Liver (tissue), 8 donors: ENCODE measurements at regions not wholly inside any gene's neighbourhood (a gene's known extent, or its start where the extent isn't known, plus 50 kb on each side); places are given as distances from the start of the nearest gene placed in this dataset.

ENCODE experiments used
- DNase-seq: peaks from one replicate; pipeline ENCODE4 v3.0.0-alpha.2; 2017; ENCODE audit warnings: low spot score
- H3K27ac ChIP-seq, 2 donors: one replicate each; pipeline ENCODE4 v1.7.0; 2013; ENCODE audit warnings: inconsistent platforms in 2 of 2, low read length in 2 of 2, control low read depth in 1 of 2, low read depth in 1 of 2, mild to moderate bottlenecking in 1 of 2
- H3K27me3 ChIP-seq, 4 donors: one replicate each; pipeline versions ENCODE4 v1.6.1 to v1.7.0; 2013; ENCODE audit warnings: low read length in 3 of 4, inconsistent platforms in 1 of 4, mild to moderate bottlenecking in 1 of 4, moderate library complexity in 1 of 4; ENCODE audit not compliant: control insufficient read depth in 4 of 4, insufficient read depth in 4 of 4
- H3K36me3 ChIP-seq, 4 donors: one replicate each; pipeline versions ENCODE4 v1.6.1 to v1.7.0; 2013; ENCODE audit warnings: low read length in 3 of 4, mild to moderate bottlenecking in 3 of 4, low read depth in 1 of 4, moderate library complexity in 1 of 4; ENCODE audit not compliant: control insufficient read depth in 4 of 4, insufficient read depth in 3 of 4
- H3K4me1 ChIP-seq, 4 donors: one replicate each; pipeline versions ENCODE4 v1.6.1 to v1.7.0; 2013; ENCODE audit warnings: low read length in 3 of 4, mild to moderate bottlenecking in 3 of 4, moderate library complexity in 1 of 4; ENCODE audit not compliant: control insufficient read depth in 4 of 4, insufficient read depth in 4 of 4
- H3K4me3 ChIP-seq, 3 donors: one replicate each; pipeline versions ENCODE4 v1.6.1 to v1.7.0; 2013; ENCODE audit warnings: low read length in 3 of 3, control low read depth in 1 of 3, low read depth in 1 of 3, mild to moderate bottlenecking in 1 of 3
- H3K9ac ChIP-seq, 2 donors: one replicate each; pipeline ENCODE4 v1.7.0; 2013; ENCODE audit warnings: low read length in 2 of 2, mild to moderate bottlenecking in 2 of 2, moderate library complexity in 2 of 2, control low read depth in 1 of 2, low read depth in 1 of 2
- H3K9me3 ChIP-seq, 4 donors: one replicate each; pipeline versions ENCODE4 v1.6.1 to v1.7.0; 2013; ENCODE audit warnings: low read length in 3 of 4; ENCODE audit not compliant: control insufficient read depth in 4 of 4
- ATF3 ChIP-seq: IDR thresholded peaks from 2 replicates; pipeline ENCODE4 v1.6.1; 2016; ENCODE audit warnings: antibody characterized with exemption
- CTCF ChIP-seq: fragments of 150-350 bp; IDR thresholded peaks from 2 replicates; pipeline ENCODE4 v1.5.1; 2017; ENCODE audit warnings: improper control_type of control experiment, low read depth, low read length; ENCODE audit not compliant: missing input control
- EGR1 ChIP-seq, 2 donors: IDR thresholded peaks; 2 replicates each; pipeline ENCODE4 v1.6.1; 2016 to 2018; ENCODE audit warnings: antibody characterized with exemption in 2 of 2, low read depth in 2 of 2
- FOXA2 ChIP-seq: IDR thresholded peaks from 2 replicates; pipeline ENCODE4 v1.6.1; 2016; ENCODE audit warnings: antibody characterized with exemption
- HNF4A ChIP-seq, 2 donors: conservative IDR thresholded peaks; 2 replicates each; pipeline ENCODE4 v1.6.1; 2016; ENCODE audit warnings: antibody characterized with exemption in 2 of 2, mild to moderate bottlenecking in 2 of 2
- HNF4G ChIP-seq: IDR thresholded peaks from 2 replicates; pipeline ENCODE4 v1.6.1; 2016; ENCODE audit warnings: antibody characterized with exemption
- JUND ChIP-seq, 2 donors: IDR thresholded peaks; 2 replicates each; pipeline ENCODE4 v1.6.1; 2016; ENCODE audit warnings: antibody characterized with exemption in 2 of 2
- NR2F2 ChIP-seq: IDR thresholded peaks from 2 replicates; pipeline ENCODE4 v1.6.1; 2016; ENCODE audit warnings: antibody characterized with exemption
- RAD21 ChIP-seq, 2 donors: IDR thresholded peaks; 2 replicates each; pipeline ENCODE4 v1.6.1; 2016; ENCODE audit warnings: antibody characterized with exemption in 2 of 2, mild to moderate bottlenecking in 2 of 2
- REST ChIP-seq: IDR thresholded peaks from 2 replicates; pipeline ENCODE4 v1.6.1; 2016; ENCODE audit warnings: antibody characterized with exemption, mild to moderate bottlenecking
- RXRA ChIP-seq, 2 donors: IDR thresholded peaks; 2 replicates each; pipeline ENCODE4 v1.6.1; 2017 to 2018; ENCODE audit warnings: antibody characterized with exemption in 2 of 2, mild to moderate bottlenecking in 1 of 2
- SP1 ChIP-seq: IDR thresholded peaks from 2 replicates; pipeline ENCODE4 v1.6.1; 2018; ENCODE audit warnings: antibody characterized with exemption, mild to moderate bottlenecking
- TAF1 ChIP-seq: conservative IDR thresholded peaks from 2 replicates; pipeline ENCODE4 v1.6.1; 2016; ENCODE audit warnings: antibody characterized with exemption, mild to moderate bottlenecking
- YY1 ChIP-seq: IDR thresholded peaks from 2 replicates; pipeline ENCODE4 v1.6.1; 2016; ENCODE audit warnings: antibody characterized with exemption, mild to moderate bottlenecking
- WGBS: extraction: QIAGEN DNeasy Blood & Tissue Kit; methylation state at CpG from one replicate; pipeline ENCODE4 v1.1.7; 2013; 5-methylcytosine and 5-hydroxymethylcytosine counted together
- donor health status: healthy.
- donor health status: healthy.
- donor health status: healthy.
- donor health status: healthy.
- donor health status: healthy.

- DNase-seq: no peak
- H3K9ac ChIP-seq: no peak overlapping the region
- no peak overlapping the region for H3K4me3 ChIP-seq
- 44% methylated on average over 7 of the region's 7 CpGs for WGBS
- peaks cover under 1 to 13% (median 3%) of the 10 kb centered on the region in 4 donors for H3K4me1 ChIP-seq
- H3K27me3 ChIP-seq: peaks cover 0 to 7% (median 0%) of the 10 kb centered on the region in 4 donors
- no peaks in the 10 kb centered on the region for H3K36me3 ChIP-seq
- no peak overlapping the region for H3K27ac ChIP-seq
- TF ChIP-seq ATF3: no peak
- no peak for TF ChIP-seq YY1
- no peak for TF ChIP-seq EGR1 (IDR thresholded peaks at IDR 0.05; ENCODE audit: low read depth in 2 of 2)
- no peak for TF ChIP-seq SP1
- TF ChIP-seq NR2F2: no peak
- no peak for TF ChIP-seq CTCF
- TF ChIP-seq JUND (IDR thresholded peaks at IDR 0.05): no peak
- H3K9me3 ChIP-seq: no peaks in the 10 kb centered on the region
Observed at GRCh38 chr7:25889765-25890164, 262.2 kb upstream of the NFE2L3 start.

GRCh38 chr7:25891591-25891990, 260.4 kb upstream of the NFE2L3 start:
- peaks cover 0 to 7% (median 0%) of the 10 kb centered on the region in 4 donors for H3K27me3 ChIP-seq
- 76% methylated on average over 4 of the region's 4 CpGs for whole genome bisulfite sequencing
- no peaks in the 10 kb centered on the region for H3K9me3 ChIP-seq
- no peaks in the 10 kb centered on the region for H3K36me3 ChIP-seq
- TF ChIP-seq HNF4G (no peak), YY1 (no peak), ATF3 (no peak), RXRA (IDR thresholded peaks at IDR 0.05) (no peak), NR2F2 (no peak), FOXA2 (no peak), TAF1 (no peak), EGR1 (IDR thresholded peaks at IDR 0.05; ENCODE audit: low read depth in 2 of 2) (no peak), HNF4A (conservative IDR thresholded peaks at IDR 0.05) (no peak), SP1 (no peak), CTCF (no peak), REST (no peak), RAD21 (IDR thresholded peaks at IDR 0.05) (no peak)
- no peak overlapping the region for H3K4me3 ChIP-seq
- H3K4me1 ChIP-seq: peaks cover 4 to 18% (median 9%) of the 10 kb centered on the region in 4 donors
- DNase-seq: no peak
- no peak overlapping the region for H3K27ac ChIP-seq
- H3K9ac ChIP-seq: no peak overlapping the region
